Ishikawa (cell line): ENCODE measurements at regions not wholly inside any gene's neighbourhood (a gene's known extent, or its start where the extent isn't known, plus 50 kb on each side); places are given as distances from the start of the nearest gene placed in this dataset.

ENCODE experiments used
- CEBPB ChIP-seq: IDR thresholded peaks from 2 replicates; pipeline ENCODE4 v1.6.1; 2012
- CREB1 ChIP-seq: IDR thresholded peaks from 2 replicates; pipeline ENCODE4 v1.6.1; 2012; ENCODE audit warnings: low read depth
- EGR1 ChIP-seq: IDR thresholded peaks from 2 replicates; pipeline ENCODE4 v1.6.1; 2012
- EP300 ChIP-seq: IDR thresholded peaks from 2 replicates; pipeline ENCODE4 v1.6.1; 2012; ENCODE audit warnings: borderline replicate concordance
- RAD21 ChIP-seq: IDR thresholded peaks from 2 replicates; pipeline ENCODE4 v1.6.1; 2012; ENCODE audit warnings: low read depth
- TAF1 ChIP-seq: IDR thresholded peaks from 2 replicates; pipeline ENCODE4 v1.6.1; 2012; ENCODE audit warnings: low read depth, mild to moderate bottlenecking
- YY1 ChIP-seq: IDR thresholded peaks from 2 replicates; pipeline ENCODE4 v1.6.1; 2012; ENCODE audit warnings: low read depth
- ZBTB7A ChIP-seq: IDR thresholded peaks from 2 replicates; pipeline ENCODE4 v1.6.1; 2012; ENCODE audit warnings: low read depth
- TF ChIP-seq, protein P1 (sequence below): IDR thresholded peaks from 2 replicates; pipeline ENCODE4 v1.6.1; 2012
- TF ChIP-seq, protein P2 (sequence below): IDR thresholded peaks from 2 replicates; pipeline ENCODE4 v1.6.1; 2012; ENCODE audit warnings: low read depth, mild to moderate bottlenecking

DNA sequence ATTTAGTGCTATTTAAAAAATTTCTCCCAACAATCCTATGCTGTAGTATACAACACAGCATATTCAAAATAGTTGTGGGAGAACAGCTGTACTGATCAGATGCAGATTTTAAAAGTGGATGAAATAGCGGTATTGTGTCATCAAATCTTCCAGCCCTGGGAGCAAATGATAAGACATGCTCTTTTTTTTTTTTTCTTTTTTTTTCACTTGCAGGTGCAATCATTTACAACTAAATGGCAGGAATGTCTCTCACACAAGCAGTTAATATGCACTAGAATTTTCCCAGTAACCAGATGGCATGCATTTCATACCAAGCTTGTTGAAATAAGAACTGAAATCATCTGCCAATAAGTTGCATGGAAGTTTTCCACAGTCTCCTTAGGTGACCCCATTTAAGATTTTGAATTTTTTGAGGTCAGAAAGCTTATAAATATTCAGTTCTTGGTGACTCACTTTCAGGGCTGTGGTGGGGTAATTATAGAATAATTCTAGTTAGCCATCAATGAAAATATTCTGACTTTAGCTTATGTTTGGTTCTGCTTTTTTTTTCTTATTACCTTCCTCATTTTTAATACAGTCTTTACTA is 623.9 kb upstream of the NR5A2 start:
- TF ChIP-seq, protein P1, sequence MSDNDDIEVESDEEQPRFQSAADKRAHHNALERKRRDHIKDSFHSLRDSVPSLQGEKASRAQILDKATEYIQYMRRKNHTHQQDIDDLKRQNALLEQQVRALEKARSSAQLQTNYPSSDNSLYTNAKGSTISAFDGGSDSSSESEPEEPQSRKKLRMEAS, result no peak
- TF ChIP-seq RAD21 (no peak), YY1 (no peak), EP300 (no peak), ZBTB7A (no peak), TAF1 (no peak), EGR1 (no peak), CEBPB (no peak), CREB1 (no peak)
- TF ChIP-seq, protein P2, sequence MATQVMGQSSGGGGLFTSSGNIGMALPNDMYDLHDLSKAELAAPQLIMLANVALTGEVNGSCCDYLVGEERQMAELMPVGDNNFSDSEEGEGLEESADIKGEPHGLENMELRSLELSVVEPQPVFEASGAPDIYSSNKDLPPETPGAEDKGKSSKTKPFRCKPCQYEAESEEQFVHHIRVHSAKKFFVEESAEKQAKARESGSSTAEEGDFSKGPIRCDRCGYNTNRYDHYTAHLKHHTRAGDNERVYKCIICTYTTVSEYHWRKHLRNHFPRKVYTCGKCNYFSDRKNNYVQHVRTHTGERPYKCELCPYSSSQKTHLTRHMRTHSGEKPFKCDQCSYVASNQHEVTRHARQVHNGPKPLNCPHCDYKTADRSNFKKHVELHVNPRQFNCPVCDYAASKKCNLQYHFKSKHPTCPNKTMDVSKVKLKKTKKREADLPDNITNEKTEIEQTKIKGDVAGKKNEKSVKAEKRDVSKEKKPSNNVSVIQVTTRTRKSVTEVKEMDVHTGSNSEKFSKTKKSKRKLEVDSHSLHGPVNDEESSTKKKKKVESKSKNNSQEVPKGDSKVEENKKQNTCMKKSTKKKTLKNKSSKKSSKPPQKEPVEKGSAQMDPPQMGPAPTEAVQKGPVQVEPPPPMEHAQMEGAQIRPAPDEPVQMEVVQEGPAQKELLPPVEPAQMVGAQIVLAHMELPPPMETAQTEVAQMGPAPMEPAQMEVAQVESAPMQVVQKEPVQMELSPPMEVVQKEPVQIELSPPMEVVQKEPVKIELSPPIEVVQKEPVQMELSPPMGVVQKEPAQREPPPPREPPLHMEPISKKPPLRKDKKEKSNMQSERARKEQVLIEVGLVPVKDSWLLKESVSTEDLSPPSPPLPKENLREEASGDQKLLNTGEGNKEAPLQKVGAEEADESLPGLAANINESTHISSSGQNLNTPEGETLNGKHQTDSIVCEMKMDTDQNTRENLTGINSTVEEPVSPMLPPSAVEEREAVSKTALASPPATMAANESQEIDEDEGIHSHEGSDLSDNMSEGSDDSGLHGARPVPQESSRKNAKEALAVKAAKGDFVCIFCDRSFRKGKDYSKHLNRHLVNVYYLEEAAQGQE, result no peak
